Calu3 (cell line): ENCODE measurements at regions not wholly inside any gene's neighbourhood (a gene's known extent, or its start where the extent isn't known, plus 50 kb on each side); places are given as distances from the start of the nearest gene placed in this dataset.

ENCODE experiments used
- BruUV-seq: library from RNA; stranded (reverse); fragments of 400-500 nt; replicated peaks from 2 replicates; lab custom pipeline; 2021; lab: Mats Ljungman, UMichigan
- CTCF ChIA-PET: fragments of 300-600 bp; sonication (Branson Sonifier 250); formaldehyde crosslinking; loops from one replicate; lab custom pipeline; 2022; ENCODE audit warnings: antibody characterized with exemption; lab: Charles Lee
- DNase-seq: peaks from one replicate; pipeline ENCODE4 v3.0.0; 2022
- H3K27ac Mint-ChIP-seq: one replicate; pipeline ENCODE4 v1.8.0; 2022; ENCODE audit warnings: mixed read lengths; ENCODE audit not compliant: unreplicated experiment
- H3K27me3 Mint-ChIP-seq: one replicate; pipeline ENCODE4 v1.8.0; 2022; ENCODE audit warnings: mixed read lengths; ENCODE audit not compliant: unreplicated experiment
- H3K36me3 Mint-ChIP-seq: one replicate; pipeline ENCODE4 v1.8.0; 2022; ENCODE audit warnings: mild to moderate bottlenecking, moderate library complexity, mixed read lengths; ENCODE audit not compliant: insufficient read depth, unreplicated experiment
- H3K4me1 Mint-ChIP-seq: one replicate; pipeline ENCODE4 v1.8.0; 2022; ENCODE audit warnings: mild to moderate bottlenecking, low read depth, mixed read lengths; ENCODE audit not compliant: unreplicated experiment
- H3K4me3 Mint-ChIP-seq: one replicate; pipeline ENCODE4 v1.8.0; 2022; ENCODE audit warnings: mild to moderate bottlenecking, low read depth, moderate library complexity, mixed read lengths; ENCODE audit not compliant: unreplicated experiment
- H3K9me3 Mint-ChIP-seq: one replicate; pipeline ENCODE4 v1.8.0; 2022; ENCODE audit warnings: low read depth, mixed read lengths; ENCODE audit not compliant: unreplicated experiment
- intact Hi-C: fragments of 100-400 bp; cut with micrococcal nuclease; formaldehyde crosslinking; loops from one replicate; pipeline ENCODE4 v1.10.0; 2022; ENCODE audit not compliant: unreplicated experiment
- TF ChIP-seq, protein P1 (sequence below): fragments of 200-600 bp; IDR thresholded peaks from one replicate; pipeline ENCODE4 v1.8.0; 2022; ENCODE audit warnings: antibody characterized with exemption; ENCODE audit not compliant: unreplicated experiment

DNA sequence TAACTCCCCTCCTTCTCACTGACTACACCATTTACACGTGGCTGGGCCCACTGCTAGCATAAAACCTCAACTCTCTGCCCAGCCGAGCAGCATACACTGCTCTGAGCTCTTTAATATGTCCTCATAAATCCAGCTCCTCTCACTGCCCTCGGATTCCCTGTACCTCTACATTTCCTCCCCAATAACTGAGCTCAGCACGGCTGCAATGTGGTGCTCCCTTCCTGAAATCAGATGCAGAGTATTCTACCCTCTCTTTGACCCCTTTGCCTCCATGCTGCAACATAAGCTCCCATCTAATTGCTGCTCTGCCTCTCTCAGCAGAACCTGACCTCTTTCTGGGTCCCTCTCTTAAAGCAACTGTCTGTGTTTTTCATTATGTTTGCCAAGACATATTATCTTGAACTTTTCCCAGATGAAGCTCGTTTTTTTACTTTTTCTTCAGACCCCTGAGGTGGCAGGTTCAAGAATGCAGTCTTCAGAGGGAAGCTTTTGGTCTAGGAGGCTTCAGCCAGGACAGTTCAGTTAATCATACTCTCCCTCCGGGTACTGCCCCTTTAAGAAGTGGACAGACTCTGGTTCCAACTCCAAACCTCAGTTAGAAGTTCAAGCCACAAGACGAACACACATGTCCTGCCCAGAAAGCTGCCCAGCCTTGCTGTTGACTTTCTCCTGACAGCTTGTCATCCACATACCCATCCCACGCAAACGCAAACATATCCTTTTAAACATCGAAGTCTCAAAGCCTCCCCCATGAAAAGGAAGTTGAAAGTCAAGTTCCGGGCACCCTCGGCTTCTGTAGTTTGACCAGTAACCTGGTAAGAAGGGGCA lies 81.1 kb upstream of the NEO1 start:
- Mint-ChIP-seq H3K4me3 (no peak overlapping the region), H3K27me3 (peaks cover 67% of the 10 kb centered on the region), H3K36me3 (no peaks in the 10 kb centered on the region), H3K9me3 (no peaks in the 10 kb centered on the region), H3K27ac (no peak overlapping the region), H3K4me1 (peaks cover 9% of the 10 kb centered on the region)
- TF ChIP-seq, protein P1, sequence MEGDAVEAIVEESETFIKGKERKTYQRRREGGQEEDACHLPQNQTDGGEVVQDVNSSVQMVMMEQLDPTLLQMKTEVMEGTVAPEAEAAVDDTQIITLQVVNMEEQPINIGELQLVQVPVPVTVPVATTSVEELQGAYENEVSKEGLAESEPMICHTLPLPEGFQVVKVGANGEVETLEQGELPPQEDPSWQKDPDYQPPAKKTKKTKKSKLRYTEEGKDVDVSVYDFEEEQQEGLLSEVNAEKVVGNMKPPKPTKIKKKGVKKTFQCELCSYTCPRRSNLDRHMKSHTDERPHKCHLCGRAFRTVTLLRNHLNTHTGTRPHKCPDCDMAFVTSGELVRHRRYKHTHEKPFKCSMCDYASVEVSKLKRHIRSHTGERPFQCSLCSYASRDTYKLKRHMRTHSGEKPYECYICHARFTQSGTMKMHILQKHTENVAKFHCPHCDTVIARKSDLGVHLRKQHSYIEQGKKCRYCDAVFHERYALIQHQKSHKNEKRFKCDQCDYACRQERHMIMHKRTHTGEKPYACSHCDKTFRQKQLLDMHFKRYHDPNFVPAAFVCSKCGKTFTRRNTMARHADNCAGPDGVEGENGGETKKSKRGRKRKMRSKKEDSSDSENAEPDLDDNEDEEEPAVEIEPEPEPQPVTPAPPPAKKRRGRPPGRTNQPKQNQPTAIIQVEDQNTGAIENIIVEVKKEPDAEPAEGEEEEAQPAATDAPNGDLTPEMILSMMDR = no peak
- intact Hi-C loops = no loop called here
- CTCF ChIA-PET = no interaction called here
- no peak for DNase-seq
- no TSS peak for BruUV-seq

DNA sequence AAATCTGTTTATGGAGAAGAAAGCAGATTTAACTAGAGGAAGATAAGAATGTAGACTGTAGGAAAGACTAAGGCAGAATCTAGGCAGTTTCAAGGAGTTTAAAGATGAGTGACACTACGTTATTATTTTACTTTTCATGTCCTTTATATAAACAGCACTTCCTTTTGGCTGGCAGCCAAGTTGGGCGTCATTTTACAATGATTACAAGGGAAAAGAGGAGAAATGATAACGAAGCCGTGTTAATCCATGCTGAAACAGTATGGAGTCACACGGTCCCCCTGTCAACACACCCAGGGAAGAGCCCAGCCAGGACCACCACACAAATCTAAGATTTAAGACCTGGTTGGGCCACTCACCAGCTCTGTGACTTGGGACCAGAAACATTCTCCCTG lies 83.7 kb upstream of the NEO1 start:
- intact Hi-C loops = no loop called here
- H3K4me1 Mint-ChIP-seq = peaks cover 9% of the 10 kb centered on the region
- no TSS peak for BruUV-seq
- peaks cover 64% of the 10 kb centered on the region for H3K27me3 Mint-ChIP-seq
- no peaks in the 10 kb centered on the region for H3K9me3 Mint-ChIP-seq
- CTCF ChIA-PET = no interaction called here
- no peak overlapping the region for H3K4me3 Mint-ChIP-seq
- H3K36me3 Mint-ChIP-seq = no peaks in the 10 kb centered on the region
- H3K27ac Mint-ChIP-seq = no peak overlapping the region
- TF ChIP-seq, protein P1 = no peak
- peak; percentile 51 for DNase-seq

DNA sequence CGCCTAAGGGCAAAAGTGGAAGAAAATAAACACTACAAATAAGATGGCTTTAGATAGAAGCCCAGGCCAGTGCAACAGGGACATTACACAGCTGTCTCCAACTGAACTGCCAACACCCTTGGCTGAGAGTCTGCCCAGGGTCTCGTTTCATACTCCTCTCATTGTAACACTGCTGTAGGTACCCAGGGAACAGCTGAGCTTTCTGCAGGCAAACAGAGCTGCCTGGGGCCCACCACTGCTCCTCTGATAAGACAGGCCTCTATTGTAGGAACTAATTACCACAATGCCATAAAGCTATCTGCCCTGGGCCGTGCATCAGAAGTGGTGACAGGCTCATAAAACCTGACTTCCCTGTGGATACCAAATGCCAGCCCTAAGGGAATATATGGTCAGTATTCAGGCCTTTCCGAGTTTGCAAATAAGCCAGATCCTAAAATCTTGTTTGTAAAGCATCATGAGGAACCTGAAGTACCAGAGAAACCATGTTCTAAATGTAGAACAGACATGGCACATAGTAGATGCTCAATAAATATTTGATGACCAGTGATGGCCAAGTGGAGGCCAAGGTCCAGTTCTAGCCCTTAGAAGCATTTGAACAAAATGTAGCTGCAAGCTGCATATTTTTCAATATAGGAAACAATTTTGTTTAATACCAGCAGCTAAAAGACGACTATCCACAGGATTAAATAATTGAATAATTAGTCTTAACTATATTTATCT lies 84.3 kb upstream of the NEO1 start:
- H3K27me3 Mint-ChIP-seq = peaks cover 64% of the 10 kb centered on the region
- no peak overlapping the region for H3K4me3 Mint-ChIP-seq
- no peak overlapping the region for H3K27ac Mint-ChIP-seq
- no TSS peak for BruUV-seq
- no peaks in the 10 kb centered on the region for H3K36me3 Mint-ChIP-seq
- TF ChIP-seq, protein P1 = no peak
- DNase-seq = no peak
- no peaks in the 10 kb centered on the region for H3K9me3 Mint-ChIP-seq
- intact Hi-C loops = no loop called here
- H3K4me1 Mint-ChIP-seq = peaks cover 9% of the 10 kb centered on the region
- CTCF ChIA-PET = interaction anchor here (0.6 kb wide), 1 partner anchor 402 kb away, joined by 8 read pairs; no protein-coding TSS in a partner anchor

DNA sequence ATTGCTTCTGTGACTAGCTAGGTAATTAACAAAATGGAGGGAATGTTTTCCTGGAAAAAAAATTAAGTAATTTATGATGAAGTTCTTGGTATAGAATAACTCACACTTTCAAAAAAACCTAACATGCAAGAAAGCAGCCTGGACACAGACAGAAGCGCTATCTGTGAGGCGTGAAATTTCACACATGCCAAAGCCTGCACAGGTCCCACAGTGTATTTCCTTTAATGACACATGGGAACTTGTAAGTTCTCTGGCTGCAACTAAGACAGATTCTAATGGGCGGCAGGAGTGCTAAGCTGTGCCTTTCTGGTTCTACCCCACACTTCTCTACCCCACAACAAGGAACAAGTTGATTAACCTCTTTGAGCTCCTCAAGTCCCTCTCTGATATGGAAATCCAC lies 84.9 kb upstream of the NEO1 start:
- intact Hi-C loops = no loop called here
- no peak overlapping the region for H3K27ac Mint-ChIP-seq
- CTCF ChIA-PET = interaction anchor here (0.6 kb wide), 1 partner anchor 402 kb away, joined by 8 read pairs; no protein-coding TSS in a partner anchor
- H3K27me3 Mint-ChIP-seq = peaks cover 64% of the 10 kb centered on the region
- no peaks in the 10 kb centered on the region for H3K36me3 Mint-ChIP-seq
- H3K9me3 Mint-ChIP-seq = no peaks in the 10 kb centered on the region
- no peak overlapping the region for H3K4me3 Mint-ChIP-seq
- TF ChIP-seq, protein P1 = no peak
- BruUV-seq = no TSS peak
- DNase-seq = no peak
- peaks cover 9% of the 10 kb centered on the region for H3K4me1 Mint-ChIP-seq
